ENCODE measurements at regions not wholly inside any gene's neighbourhood (a gene's known extent, or its start where the extent isn't known, plus 50 kb on each side); places are given as distances from the start of the nearest gene placed in this dataset.
"Not testable (repeated sequence)": the region's sequence is repeated elsewhere in the genome, so short reads cannot be mapped to it uniquely, and the experiment has no call there.

DNA sequence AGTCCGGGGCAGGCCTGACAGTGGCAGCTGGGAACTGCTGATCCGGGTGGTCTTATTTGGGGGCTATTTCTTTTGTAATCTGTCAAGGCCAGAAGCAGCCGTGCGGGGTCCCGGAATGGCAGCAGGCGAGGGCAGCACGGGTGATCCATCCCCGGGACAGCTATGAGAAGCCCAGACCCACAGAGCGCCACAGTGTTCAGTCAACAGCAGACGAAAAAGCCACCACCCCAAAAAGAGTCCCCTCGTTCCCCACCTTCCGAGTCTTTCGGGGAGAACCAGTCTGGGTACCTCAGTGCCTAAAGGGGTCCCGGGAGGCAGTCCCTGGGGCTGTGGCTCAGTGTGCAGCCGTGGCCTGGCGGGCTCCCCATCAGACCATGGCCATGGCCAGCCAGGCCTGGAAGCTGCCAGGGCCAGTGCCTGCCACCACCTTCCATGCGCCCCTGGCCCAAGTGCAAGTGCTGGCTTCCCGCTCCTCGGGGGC, 125.1 kb upstream of the KCTD7 start:
- H3K4me3 Mint-ChIP-seq (ENCODE audit: unreplicated experiment): no peak overlapping the region
- no peak for TF ChIP-seq CTCF (IDR thresholded peaks at IDR 0.05)
- H3K9me3 Mint-ChIP-seq (ENCODE audit: low read depth): no peaks in the 10 kb centered on the region
- peak; percentile 75 for DNase-seq (ENCODE audit: low spot score)
- H3K27ac Mint-ChIP-seq (ENCODE audit: unreplicated experiment): no peak overlapping the region
- H3K4me1 Mint-ChIP-seq (ENCODE audit: low read depth): no peaks in the 10 kb centered on the region
- H3K36me3 Mint-ChIP-seq (ENCODE audit: low read depth): no peaks in the 10 kb centered on the region
- H3K27me3 Mint-ChIP-seq (ENCODE audit: low read depth): no peaks in the 10 kb centered on the region

DNA sequence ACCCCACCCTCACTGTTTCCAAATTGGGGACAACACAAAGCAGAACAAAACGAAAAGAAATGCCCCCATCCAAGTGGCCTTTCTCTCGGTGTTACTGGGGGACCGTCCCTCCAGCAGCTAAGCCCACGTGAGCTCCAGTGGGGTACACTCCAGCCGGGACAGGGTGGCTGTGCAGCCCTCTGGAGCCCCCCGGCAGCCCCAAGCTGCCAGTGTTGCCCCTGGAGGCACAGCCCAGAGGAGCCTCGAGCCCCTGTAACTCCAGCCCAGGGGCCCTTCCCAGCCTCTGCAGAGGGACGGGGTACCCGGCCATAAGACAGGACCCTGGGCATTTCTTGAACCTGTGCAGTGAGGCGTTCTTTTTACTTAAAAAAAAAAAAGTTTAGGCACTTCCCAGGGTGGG, 124.5 kb upstream of the KCTD7 start:
- no peak overlapping the region for H3K4me3 Mint-ChIP-seq (ENCODE audit: unreplicated experiment)
- H3K27ac Mint-ChIP-seq (ENCODE audit: unreplicated experiment): no peak overlapping the region
- peak; percentile 64 for DNase-seq (ENCODE audit: low spot score)
- no peak for TF ChIP-seq CTCF (IDR thresholded peaks at IDR 0.05)
- H3K9me3 Mint-ChIP-seq (ENCODE audit: low read depth): no peaks in the 10 kb centered on the region
- no peaks in the 10 kb centered on the region for H3K27me3 Mint-ChIP-seq (ENCODE audit: low read depth)
- H3K36me3 Mint-ChIP-seq (ENCODE audit: low read depth): no peaks in the 10 kb centered on the region
- no peaks in the 10 kb centered on the region for H3K4me1 Mint-ChIP-seq (ENCODE audit: low read depth)

DNA sequence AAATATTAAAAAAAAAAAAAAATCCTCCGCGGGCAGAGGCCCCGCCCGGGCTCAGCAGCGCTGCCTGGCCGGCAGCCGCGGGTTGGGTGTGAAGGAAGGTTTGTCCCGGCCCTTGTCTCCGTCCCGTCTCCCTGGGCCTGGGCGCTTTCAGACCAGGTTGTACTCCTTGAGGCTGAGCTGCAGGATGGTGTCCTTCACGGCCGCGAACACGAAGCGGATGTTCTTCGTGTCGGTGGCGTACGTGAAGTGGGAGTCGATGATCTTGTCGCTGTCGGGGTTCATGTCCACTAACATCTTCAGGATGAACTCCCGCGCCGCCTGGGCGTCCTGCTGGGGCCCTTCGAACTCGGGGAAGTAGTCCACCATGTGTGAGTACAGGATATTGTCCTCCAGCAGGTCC, 123.7 kb upstream of the KCTD7 start:
- no peaks in the 10 kb centered on the region for H3K27me3 Mint-ChIP-seq (ENCODE audit: low read depth)
- H3K27ac Mint-ChIP-seq (ENCODE audit: unreplicated experiment): no peak overlapping the region
- no peak overlapping the region for H3K4me3 Mint-ChIP-seq (ENCODE audit: unreplicated experiment)
- DNase-seq (ENCODE audit: low spot score): peak; percentile 89
- TF ChIP-seq CTCF (IDR thresholded peaks at IDR 0.05): no peak
- no peaks in the 10 kb centered on the region for H3K4me1 Mint-ChIP-seq (ENCODE audit: low read depth)
- H3K9me3 Mint-ChIP-seq (ENCODE audit: low read depth): no peaks in the 10 kb centered on the region
- no peaks in the 10 kb centered on the region for H3K36me3 Mint-ChIP-seq (ENCODE audit: low read depth)

- no peak overlapping the region for H3K4me3 Mint-ChIP-seq (ENCODE audit: unreplicated experiment)
- no peaks in the 10 kb centered on the region for H3K4me1 Mint-ChIP-seq (ENCODE audit: low read depth)
- no peak overlapping the region for H3K27ac Mint-ChIP-seq (ENCODE audit: unreplicated experiment)
- H3K27me3 Mint-ChIP-seq (ENCODE audit: low read depth): no peaks in the 10 kb centered on the region
- no peaks in the 10 kb centered on the region for H3K9me3 Mint-ChIP-seq (ENCODE audit: low read depth)
- DNase-seq (ENCODE audit: low spot score): peak; percentile 94
- no peaks in the 10 kb centered on the region for H3K36me3 Mint-ChIP-seq (ENCODE audit: low read depth)
- no peak for TF ChIP-seq CTCF (IDR thresholded peaks at IDR 0.05)
These were observed 122.9 kb upstream of the KCTD7 start for GRCh38 chr7:66505531-66506451.

GRCh38 chr7:66506703-66507102, 122.0 kb upstream of the KCTD7 start:
- H3K27ac Mint-ChIP-seq (ENCODE audit: unreplicated experiment): not testable (repeated sequence)

More at GRCh38 chr7:66506703-66507102, 122.0 kb upstream of the KCTD7 start:
- H3K4me3 Mint-ChIP-seq (ENCODE audit: unreplicated experiment); H3K36me3 Mint-ChIP-seq (ENCODE audit: low read depth); H3K4me1 Mint-ChIP-seq (ENCODE audit: low read depth); H3K9me3 Mint-ChIP-seq (ENCODE audit: low read depth); H3K27me3 Mint-ChIP-seq (ENCODE audit: low read depth): not testable (repeated sequence)
- peak; percentile 27 for DNase-seq (ENCODE audit: low spot score)
